ENCODE measurements at regions not wholly inside any gene's neighbourhood (a gene's known extent, or its start where the extent isn't known, plus 50 kb on each side); places are given as distances from the start of the nearest gene placed in this dataset.

DNA sequence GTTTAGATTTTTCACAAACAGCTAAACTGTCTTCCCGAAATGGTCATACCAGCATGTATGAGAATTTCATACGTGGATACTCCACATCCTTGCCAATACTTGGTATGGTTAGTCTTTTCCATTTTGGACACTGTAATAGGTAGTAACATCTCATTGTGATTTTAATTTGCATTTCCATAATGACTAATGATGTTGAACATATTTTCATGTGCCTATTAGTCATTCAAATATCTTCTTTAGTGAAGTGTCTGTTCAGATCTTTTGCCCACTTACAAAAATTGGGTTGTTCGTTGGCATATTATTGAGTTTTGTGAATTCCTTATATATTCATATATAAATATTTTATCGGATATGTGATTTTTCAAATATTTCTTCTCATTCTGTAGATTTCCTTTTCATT lies 78.0 kb upstream of the GNG2 start:
- TF ChIP-seq, protein P1, sequence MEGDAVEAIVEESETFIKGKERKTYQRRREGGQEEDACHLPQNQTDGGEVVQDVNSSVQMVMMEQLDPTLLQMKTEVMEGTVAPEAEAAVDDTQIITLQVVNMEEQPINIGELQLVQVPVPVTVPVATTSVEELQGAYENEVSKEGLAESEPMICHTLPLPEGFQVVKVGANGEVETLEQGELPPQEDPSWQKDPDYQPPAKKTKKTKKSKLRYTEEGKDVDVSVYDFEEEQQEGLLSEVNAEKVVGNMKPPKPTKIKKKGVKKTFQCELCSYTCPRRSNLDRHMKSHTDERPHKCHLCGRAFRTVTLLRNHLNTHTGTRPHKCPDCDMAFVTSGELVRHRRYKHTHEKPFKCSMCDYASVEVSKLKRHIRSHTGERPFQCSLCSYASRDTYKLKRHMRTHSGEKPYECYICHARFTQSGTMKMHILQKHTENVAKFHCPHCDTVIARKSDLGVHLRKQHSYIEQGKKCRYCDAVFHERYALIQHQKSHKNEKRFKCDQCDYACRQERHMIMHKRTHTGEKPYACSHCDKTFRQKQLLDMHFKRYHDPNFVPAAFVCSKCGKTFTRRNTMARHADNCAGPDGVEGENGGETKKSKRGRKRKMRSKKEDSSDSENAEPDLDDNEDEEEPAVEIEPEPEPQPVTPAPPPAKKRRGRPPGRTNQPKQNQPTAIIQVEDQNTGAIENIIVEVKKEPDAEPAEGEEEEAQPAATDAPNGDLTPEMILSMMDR (IDR thresholded peaks at IDR 0.05) = no peak
- peak in 2 of 3 donors; percentile 15 to 30 for DNase-seq
- no peaks in the 10 kb centered on the region for H3K79me2 ChIP-seq (ENCODE audit: insufficient read depth, low read length)
- peaks cover 18 to 23% of the 10 kb centered on the region in 2 donors for H3K9me3 ChIP-seq (replicated peaks in 1 of 2; ENCODE audit: control insufficient read depth in 1 of 2, insufficient read depth in 1 of 2, low read length in 2 of 2)
- no peak overlapping the region for H3K27ac ChIP-seq (ENCODE audit: low read depth in 1 of 2, low read length in 2 of 2)
- no peak overlapping the region for H2AFZ ChIP-seq (ENCODE audit: insufficient read depth, low read depth, low read length, poor library complexity, severe bottlenecking)
- no CpG with 5 or more reads among the region's 4 CpGs for WGBS (ENCODE audit: insufficient coverage)
- peaks cover 4 to 5% of the 10 kb centered on the region in 2 donors for H3K27me3 ChIP-seq (ENCODE audit: control insufficient read depth in 2 of 2, insufficient read depth in 2 of 2, low read length in 2 of 2)
- Mint-ChIP-seq H3K27ac (no peak overlapping the region), H3K4me3 (no peak overlapping the region), H3K9me3 (peaks cover 17 to 29% (median 26%) of the 10 kb centered on the region in 7 donors), H3K36me3 (peaks cover 0 to 14% of the 10 kb centered on the region in 2 donors), H3K27me3 (ENCODE audit: low read depth in 3 of 3) (peaks cover 3 to 17% (median 16%) of the 10 kb centered on the region in 3 donors), H3K4me1 (peaks cover 19% of the 10 kb centered on the region)
- H3K9ac ChIP-seq (ENCODE audit: insufficient read depth, low read length, poor library complexity, severe bottlenecking) = no peak overlapping the region
- H3K4me2 ChIP-seq (replicated peaks; ENCODE audit: extremely low read depth, low read length, poor library complexity, severe bottlenecking) = no peak overlapping the region
- H3K4me1 ChIP-seq (ENCODE audit: control insufficient read depth in 1 of 2, insufficient read depth in 2 of 2, low read length in 2 of 2) = peaks cover 10 to 21% of the 10 kb centered on the region in 2 donors
- H3K4me3 ChIP-seq (replicated peaks in 1 of 3; ENCODE audit: low read depth in 2 of 3, low read length in 3 of 3) = no peak overlapping the region
- H4K20me1 ChIP-seq (ENCODE audit: insufficient read depth, low read length) = no peaks in the 10 kb centered on the region
- intact Hi-C loops (cut with micrococcal nuclease) = loop anchor here (5.0 to 10.0 kb wide), 3 partner anchors 80 to 192 kb away; partner anchors contain the start of gene GNG2 (in 1 of the 2)
- no peaks in the 10 kb centered on the region for H3K36me3 ChIP-seq (replicated peaks in 1 of 2; ENCODE audit: control insufficient read depth in 1 of 2, insufficient read depth in 2 of 2, low read length in 2 of 2)

DNA sequence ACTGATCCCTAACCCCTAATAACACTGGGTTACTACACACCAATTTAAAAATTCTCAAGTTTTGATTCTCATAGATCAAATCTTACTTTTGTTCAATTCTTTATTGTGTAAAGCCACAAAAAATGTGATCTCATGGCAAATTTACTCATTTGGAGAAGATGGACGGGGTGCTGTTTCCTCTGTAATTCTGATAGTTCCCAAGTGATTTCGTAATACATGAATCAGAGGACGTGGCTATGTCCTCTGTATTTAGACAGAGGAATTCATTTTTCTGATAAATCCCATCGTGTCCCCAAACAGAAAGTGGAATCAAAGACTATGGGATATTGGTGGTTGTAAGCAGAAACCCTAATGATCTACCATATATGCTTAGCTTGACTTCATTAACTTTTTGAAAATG lies 76.6 kb upstream of the GNG2 start:
- peak; percentile 68 to 87 (median 81) for DNase-seq
- Histone ChIP-seq H2AFZ (ENCODE audit: insufficient read depth, low read depth, low read length, poor library complexity, severe bottlenecking) (no peak overlapping the region), H3K79me2 (ENCODE audit: insufficient read depth, low read length) (no peaks in the 10 kb centered on the region), H3K9me3 (replicated peaks in 1 of 2; ENCODE audit: control insufficient read depth in 1 of 2, insufficient read depth in 1 of 2, low read length in 2 of 2) (peaks cover 20 to 23% of the 10 kb centered on the region in 2 donors), H3K27me3 (ENCODE audit: control insufficient read depth in 2 of 2, insufficient read depth in 2 of 2, low read length in 2 of 2) (peaks cover 4 to 5% of the 10 kb centered on the region in 2 donors), H4K20me1 (ENCODE audit: insufficient read depth, low read length) (no peaks in the 10 kb centered on the region), H3K4me3 (replicated peaks in 1 of 3; ENCODE audit: low read depth in 2 of 3, low read length in 3 of 3) (peak overlapping the region in 1 of 3 experiments; percentile 21), H3K4me2 (replicated peaks; ENCODE audit: extremely low read depth, low read length, poor library complexity, severe bottlenecking) (peak overlapping the region; percentile 40), H3K4me1 (ENCODE audit: control insufficient read depth in 1 of 2, insufficient read depth in 2 of 2, low read length in 2 of 2) (peaks cover 12 to 25% of the 10 kb centered on the region in 2 donors), H3K27ac (ENCODE audit: low read depth in 1 of 2, low read length in 2 of 2) (peak overlapping the region in 1 of 2 donors; percentile 32), H3K36me3 (replicated peaks in 1 of 2; ENCODE audit: control insufficient read depth in 1 of 2, insufficient read depth in 2 of 2, low read length in 2 of 2) (no peaks in the 10 kb centered on the region), H3K9ac (ENCODE audit: insufficient read depth, low read length, poor library complexity, severe bottlenecking) (no peak overlapping the region)
- peak overlapping the region in 4 of 7 donors; percentile 24 to 81 (median 50) for H3K27ac Mint-ChIP-seq
- intact Hi-C loops (cut with micrococcal nuclease) = loop anchor here (5.0 to 10.0 kb wide), 3 partner anchors 79 to 191 kb away; partner anchors contain the start of gene GNG2 (in 1 of the 2)
- H3K9me3 Mint-ChIP-seq = peaks cover 19 to 33% (median 27%) of the 10 kb centered on the region in 7 donors
- no CpG with 5 or more reads among the region's 4 CpGs for WGBS (ENCODE audit: insufficient coverage)
- H3K36me3 Mint-ChIP-seq = peaks cover 0 to 14% of the 10 kb centered on the region in 2 donors
- H3K4me3 Mint-ChIP-seq = peak overlapping the region in 1 of 2 donors; percentile 16
- H3K4me1 Mint-ChIP-seq = peaks cover 22% of the 10 kb centered on the region
- H3K27me3 Mint-ChIP-seq (ENCODE audit: low read depth in 3 of 3) = peaks cover 3 to 9% (median 8%) of the 10 kb centered on the region in 3 donors
- TF ChIP-seq, protein P1 (IDR thresholded peaks at IDR 0.05) = no peak
